Uterus (tissue), 2 donors: ENCODE measurements at regions not wholly inside any gene's neighbourhood (a gene's known extent, or its start where the extent isn't known, plus 50 kb on each side); places are given as distances from the start of the nearest gene placed in this dataset.

ENCODE experiments used
- CTCF ChIP-seq, 4 experiments: fragments of 200-600 bp in 2 of 4; fragments of 450-650 bp in 2 of 4; sonication (generic) in 2 of 4; IDR thresholded peaks; one replicate each; pipeline ENCODE4 v1.5.1; 2016 to 2019; ENCODE audit warnings: antibody characterized with exemption in 4 of 4, mild to moderate bottlenecking in 2 of 4, moderate library complexity in 1 of 4
- POLR2A ChIP-seq, 2 donors: fragments of 450-650 bp; IDR thresholded peaks; one replicate each; pipeline ENCODE4 v1.6.1; 2016; ENCODE audit warnings: antibody characterized with exemption in 2 of 2, mild to moderate bottlenecking in 1 of 2, moderate library complexity in 1 of 2

DNA sequence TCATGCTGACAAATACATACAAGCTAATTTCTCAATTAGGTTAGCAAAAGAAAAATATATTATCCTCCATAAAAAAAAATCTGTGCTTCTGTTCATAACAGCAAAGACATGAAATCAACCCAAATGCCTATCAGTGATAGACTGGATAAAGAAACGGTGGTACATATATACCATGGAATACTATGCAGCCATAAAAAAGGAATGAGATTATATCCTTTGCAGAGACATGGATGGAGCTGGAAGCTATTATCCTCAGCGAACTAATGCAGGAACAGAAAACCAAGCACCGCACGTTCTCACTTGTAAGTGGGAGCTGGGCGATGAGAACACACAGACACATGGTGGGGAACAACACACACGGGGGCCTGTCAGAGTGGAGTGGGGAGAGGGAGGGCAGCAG is 84.0 kb upstream of the PALMD start:
- TF ChIP-seq CTCF (IDR thresholded peaks at IDR 0.05) (no peak), POLR2A (IDR thresholded peaks at IDR 0.05) (no peak)
